ENCODE measurements at regions not wholly inside any gene's neighbourhood (a gene's known extent, or its start where the extent isn't known, plus 50 kb on each side); places are given as distances from the start of the nearest gene placed in this dataset.

DNA sequence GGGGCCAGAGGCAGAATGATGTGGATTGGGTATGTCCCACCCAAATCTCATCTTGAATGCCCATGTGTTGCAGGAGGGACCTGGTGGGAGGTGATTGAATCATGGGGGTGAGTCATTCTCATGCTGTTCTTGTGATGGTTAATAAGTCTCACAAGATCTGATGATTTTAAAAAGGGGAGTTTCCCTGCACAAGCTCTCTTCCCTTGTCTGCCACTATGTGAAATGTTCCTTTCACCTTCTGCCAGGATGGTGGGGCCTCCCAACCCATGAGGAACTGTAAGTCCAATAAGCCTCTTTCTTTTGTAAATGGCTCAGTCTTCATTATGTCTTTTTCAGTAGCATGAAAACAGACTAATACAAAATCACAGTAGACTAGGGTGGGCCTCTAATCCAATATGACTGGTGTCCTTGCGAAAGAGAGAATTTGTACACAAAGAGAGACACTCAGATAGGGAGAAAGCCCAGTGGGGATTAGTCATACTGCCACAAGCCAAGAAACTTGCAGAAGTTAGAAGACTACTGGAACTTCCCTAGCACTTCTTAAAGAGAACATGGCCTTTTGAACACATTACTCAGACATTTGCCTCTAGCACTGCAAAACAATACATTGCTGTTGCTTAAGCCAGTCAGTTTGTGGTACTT is 68.4 kb downstream of the ANXA1 start:
- Histone ChIP-seq H3K4me2 (ENCODE audit: low read depth, low read length, poor library complexity, severe bottlenecking) (no peak overlapping the region), H3K79me2 (ENCODE audit: insufficient read depth, low read length) (no peaks in the 10 kb centered on the region)

DNA sequence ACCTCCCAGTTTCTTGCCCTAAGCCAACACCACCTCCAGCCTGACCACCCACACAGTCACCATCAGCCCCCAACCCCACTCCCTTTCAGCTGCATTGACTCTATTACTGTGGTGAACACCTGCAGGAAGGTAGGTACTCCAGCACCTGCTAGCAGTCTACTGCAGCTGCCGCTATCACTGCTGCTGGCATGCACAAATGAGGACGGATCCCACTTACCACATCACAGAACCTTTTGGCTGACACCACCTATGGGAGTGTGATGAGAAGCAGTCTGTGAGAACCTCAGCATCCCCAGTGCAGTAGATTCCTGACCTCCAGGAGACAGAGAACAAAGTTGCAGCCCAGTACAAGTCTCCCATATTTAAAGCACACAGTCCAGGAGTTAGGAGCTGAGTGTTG is 71.9 kb downstream of the ANXA1 start:
- no peaks in the 10 kb centered on the region for H3K79me2 ChIP-seq (ENCODE audit: insufficient read depth, low read length)
- no peak overlapping the region for H3K27ac ChIP-seq (ENCODE audit: low read depth, low read length)
- H2AFZ ChIP-seq (ENCODE audit: low read depth, low read length, severe bottlenecking) = no peak overlapping the region
- no peaks in the 10 kb centered on the region for H3K9me2 ChIP-seq (replicated peaks; ENCODE audit: insufficient read depth, low read length)
- no peak overlapping the region for H3K4me2 ChIP-seq (ENCODE audit: low read depth, low read length, poor library complexity, severe bottlenecking)
- no peaks in the 10 kb centered on the region for H4K20me1 ChIP-seq (ENCODE audit: low read depth, low read length)
- H3K9ac ChIP-seq (ENCODE audit: low read length) = no peak overlapping the region
- H3F3A ChIP-seq (ENCODE audit: insufficient read depth) = no peaks in the 10 kb centered on the region
- H3K9me3 ChIP-seq (ENCODE audit: insufficient read depth, low read length) = no peaks in the 10 kb centered on the region
- TF ChIP-seq, protein P1, sequence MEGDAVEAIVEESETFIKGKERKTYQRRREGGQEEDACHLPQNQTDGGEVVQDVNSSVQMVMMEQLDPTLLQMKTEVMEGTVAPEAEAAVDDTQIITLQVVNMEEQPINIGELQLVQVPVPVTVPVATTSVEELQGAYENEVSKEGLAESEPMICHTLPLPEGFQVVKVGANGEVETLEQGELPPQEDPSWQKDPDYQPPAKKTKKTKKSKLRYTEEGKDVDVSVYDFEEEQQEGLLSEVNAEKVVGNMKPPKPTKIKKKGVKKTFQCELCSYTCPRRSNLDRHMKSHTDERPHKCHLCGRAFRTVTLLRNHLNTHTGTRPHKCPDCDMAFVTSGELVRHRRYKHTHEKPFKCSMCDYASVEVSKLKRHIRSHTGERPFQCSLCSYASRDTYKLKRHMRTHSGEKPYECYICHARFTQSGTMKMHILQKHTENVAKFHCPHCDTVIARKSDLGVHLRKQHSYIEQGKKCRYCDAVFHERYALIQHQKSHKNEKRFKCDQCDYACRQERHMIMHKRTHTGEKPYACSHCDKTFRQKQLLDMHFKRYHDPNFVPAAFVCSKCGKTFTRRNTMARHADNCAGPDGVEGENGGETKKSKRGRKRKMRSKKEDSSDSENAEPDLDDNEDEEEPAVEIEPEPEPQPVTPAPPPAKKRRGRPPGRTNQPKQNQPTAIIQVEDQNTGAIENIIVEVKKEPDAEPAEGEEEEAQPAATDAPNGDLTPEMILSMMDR (IDR thresholded peaks at IDR 0.05; ENCODE audit: insufficient read depth, low read length, poor library complexity, severe bottlenecking) = no peak
- no peak for TF ChIP-seq EZH2phosphoT487 (conservative IDR thresholded peaks at IDR 0.05; ENCODE audit: low read length)
- no peak overlapping the region for H3K4me3 ChIP-seq (ENCODE audit: insufficient read depth, low read length, poor library complexity, severe bottlenecking)
- no peaks in the 10 kb centered on the region for H3K36me3 ChIP-seq (ENCODE audit: low read length)
- H3K27me3 ChIP-seq (ENCODE audit: low read length) = no peaks in the 10 kb centered on the region

More for the DNA sequence above, 68.4 kb downstream of the ANXA1 start:
- Histone ChIP-seq H4K20me1 (ENCODE audit: low read depth, low read length) (no peaks in the 10 kb centered on the region), H3K9ac (ENCODE audit: low read length) (no peak overlapping the region), H3K4me3 (ENCODE audit: insufficient read depth, low read length, poor library complexity, severe bottlenecking) (no peak overlapping the region), H3K27me3 (ENCODE audit: low read length) (no peaks in the 10 kb centered on the region), H3K9me2 (replicated peaks; ENCODE audit: insufficient read depth, low read length) (no peaks in the 10 kb centered on the region), H2AFZ (ENCODE audit: low read depth, low read length, severe bottlenecking) (no peak overlapping the region), H3K9me3 (ENCODE audit: insufficient read depth, low read length) (no peaks in the 10 kb centered on the region), H3K36me3 (ENCODE audit: low read length) (no peaks in the 10 kb centered on the region), H3K27ac (ENCODE audit: low read depth, low read length) (no peak overlapping the region), H3F3A (ENCODE audit: insufficient read depth) (no peaks in the 10 kb centered on the region)
- no peak for TF ChIP-seq EZH2phosphoT487 (conservative IDR thresholded peaks at IDR 0.05; ENCODE audit: low read length)
- TF ChIP-seq, protein P1 (IDR thresholded peaks at IDR 0.05; ENCODE audit: insufficient read depth, low read length, poor library complexity, severe bottlenecking) = no peak

DNA sequence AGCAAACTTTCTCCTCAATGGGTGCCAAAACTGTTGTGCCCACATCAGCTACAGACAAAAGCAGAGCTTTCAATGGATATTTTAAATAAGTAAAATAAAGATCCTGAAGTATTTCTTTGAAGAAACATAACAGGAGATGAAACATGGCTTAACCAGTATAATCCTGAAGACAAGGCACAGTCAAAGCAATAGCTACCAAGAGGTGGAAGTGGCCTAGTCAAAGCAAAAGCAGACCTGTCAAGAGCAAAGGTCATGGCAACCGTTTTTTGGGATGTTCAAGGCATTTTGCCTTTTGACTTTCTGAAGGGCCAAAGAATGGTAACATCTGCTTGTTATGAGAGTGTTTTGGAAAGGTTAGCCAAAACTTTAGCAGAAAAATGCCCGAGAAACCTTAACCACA is 77.9 kb downstream of the ANXA1 start:
- Histone ChIP-seq H3K4me2 (ENCODE audit: low read depth, low read length, poor library complexity, severe bottlenecking) (no peak overlapping the region), H4K20me1 (ENCODE audit: low read depth, low read length) (no peaks in the 10 kb centered on the region), H3K9me2 (replicated peaks; ENCODE audit: insufficient read depth, low read length) (no peaks in the 10 kb centered on the region), H3K9ac (ENCODE audit: low read length) (no peak overlapping the region), H3K27me3 (ENCODE audit: low read length) (no peaks in the 10 kb centered on the region), H3K36me3 (ENCODE audit: low read length) (no peaks in the 10 kb centered on the region), H3K79me2 (ENCODE audit: insufficient read depth, low read length) (no peaks in the 10 kb centered on the region), H3K9me3 (ENCODE audit: insufficient read depth, low read length) (no peaks in the 10 kb centered on the region), H3F3A (ENCODE audit: insufficient read depth) (no peaks in the 10 kb centered on the region), H3K27ac (ENCODE audit: low read depth, low read length) (no peak overlapping the region), H2AFZ (ENCODE audit: low read depth, low read length, severe bottlenecking) (no peak overlapping the region), H3K4me3 (ENCODE audit: insufficient read depth, low read length, poor library complexity, severe bottlenecking) (no peak overlapping the region)
- TF ChIP-seq, protein P1 (IDR thresholded peaks at IDR 0.05; ENCODE audit: insufficient read depth, low read length, poor library complexity, severe bottlenecking) = no peak
- TF ChIP-seq EZH2phosphoT487 (conservative IDR thresholded peaks at IDR 0.05; ENCODE audit: low read length) = no peak

All from SU-DHL-6 (cell line).